Neuronal stem cell (in vitro differentiated cells): ENCODE measurements at regions not wholly inside any gene's neighbourhood (a gene's known extent, or its start where the extent isn't known, plus 50 kb on each side); places are given as distances from the start of the nearest gene placed in this dataset.

Experiments
- DNase-seq: peaks from one replicate; pipeline ENCODE4 v3.0.0-alpha.2; 2013; ENCODE audit warnings: low spot score
- H2AFZ ChIP-seq: one replicate; pipeline ENCODE4 v1.6.1; 2013; ENCODE audit warnings: mild to moderate bottlenecking, low read length, inconsistent platforms
- H2AK5ac ChIP-seq: 2 replicates; pipeline ENCODE4 v1.6.1; 2013; ENCODE audit warnings: low read depth, mild to moderate bottlenecking, inconsistent platforms, low read length, moderate library complexity, mixed read lengths
- H2BK120ac ChIP-seq: 2 replicates; pipeline ENCODE4 v1.6.1; 2013; ENCODE audit warnings: low read depth, mild to moderate bottlenecking, inconsistent platforms, low read length, moderate library complexity, mixed read lengths
- H2BK12ac ChIP-seq: one replicate; pipeline ENCODE4 v1.6.1; 2013; ENCODE audit warnings: low read length, inconsistent platforms
- H2BK15ac ChIP-seq: 2 replicates; pipeline ENCODE4 v1.6.1; 2013; ENCODE audit warnings: mild to moderate bottlenecking, low read length, inconsistent platforms, mixed read lengths
- H2BK5ac ChIP-seq: one replicate; pipeline ENCODE4 v1.6.1; 2013; ENCODE audit warnings: inconsistent platforms, mild to moderate bottlenecking, low read length, moderate library complexity
- H3K14ac ChIP-seq: one replicate; pipeline ENCODE4 v1.6.1; 2013; ENCODE audit warnings: low read length, inconsistent platforms
- H3K18ac ChIP-seq: 2 replicates; pipeline ENCODE4 v1.6.1; 2013; ENCODE audit warnings: low read length, inconsistent platforms
- H3K23ac ChIP-seq: 2 replicates; pipeline ENCODE4 v1.6.1; 2013; ENCODE audit warnings: low read depth, mild to moderate bottlenecking, mixed read lengths, low read length, inconsistent platforms; ENCODE audit not compliant: poor library complexity
- H3K27ac ChIP-seq: replicated peaks from 3 replicates; pipeline ENCODE4 v1.5.1; 2013; ENCODE audit warnings: low read length, inconsistent platforms
- H3K27me3 ChIP-seq, 3 experiments: 2 replicates each; pipeline ENCODE4 v1.6.1; 2013; ENCODE audit warnings: low read length in 3 of 3, mild to moderate bottlenecking in 2 of 3, inconsistent platforms in 1 of 3, low read depth in 1 of 3, mixed read lengths in 1 of 3, moderate library complexity in 1 of 3; ENCODE audit not compliant: control insufficient read depth in 3 of 3, insufficient read depth in 3 of 3
- H3K36me3 ChIP-seq, 2 donors: replicated peaks in 1 of 2; 2 replicates each; pipeline ENCODE4 v1.6.1; 2013; ENCODE audit warnings: low read length in 2 of 2; ENCODE audit not compliant: control insufficient read depth in 2 of 2, insufficient read depth in 2 of 2
- H3K4ac ChIP-seq: 2 replicates; pipeline ENCODE4 v1.6.1; 2013; ENCODE audit warnings: inconsistent platforms, mild to moderate bottlenecking, low read length, moderate library complexity
- H3K4me1 ChIP-seq, 2 donors: 1 replicate in 1 of 2; 2 replicates in 1 of 2; pipeline ENCODE4 v1.6.1; 2013; ENCODE audit warnings: low read length in 2 of 2, low read depth in 1 of 2; ENCODE audit not compliant: control insufficient read depth in 2 of 2, insufficient read depth in 1 of 2
- H3K4me2 ChIP-seq: one replicate; pipeline ENCODE4 v1.6.1; 2013; ENCODE audit warnings: mild to moderate bottlenecking, low read length, inconsistent platforms; ENCODE audit not compliant: insufficient read depth, poor library complexity, severe bottlenecking
- H3K4me3 ChIP-seq, 2 donors: 2 replicates each; pipeline ENCODE4 v1.5.1; 2013; ENCODE audit warnings: low read length in 2 of 2, mild to moderate bottlenecking in 2 of 2, inconsistent platforms in 1 of 2, moderate library complexity in 1 of 2
- H3K79me1 ChIP-seq: one replicate; pipeline ENCODE4 v1.6.1; 2013; ENCODE audit warnings: low read depth, mild to moderate bottlenecking, inconsistent platforms, low read length, moderate library complexity
- H3K9ac ChIP-seq: one replicate; pipeline ENCODE4 v1.6.1; 2013; ENCODE audit warnings: mild to moderate bottlenecking, low read depth, low read length, inconsistent platforms; ENCODE audit not compliant: poor library complexity
- H3K9me3 ChIP-seq, 2 donors: replicated peaks in 1 of 2; 2 replicates each; pipeline versions ENCODE3 to v1.6.1; 2013; ENCODE audit warnings: low read length in 2 of 2, mild to moderate bottlenecking in 2 of 2, inconsistent platforms in 1 of 2, low read depth in 1 of 2, mixed read lengths in 1 of 2, moderate library complexity in 1 of 2; ENCODE audit not compliant: control insufficient read depth in 2 of 2, insufficient read depth in 1 of 2
- H4K8ac ChIP-seq: one replicate; pipeline ENCODE4 v1.6.1; 2013; ENCODE audit warnings: low read depth, mild to moderate bottlenecking, inconsistent platforms, low read length, moderate library complexity
- H4K91ac ChIP-seq: one replicate; pipeline ENCODE4 v1.6.1; 2013; ENCODE audit warnings: low read length, low read depth, mild to moderate bottlenecking, inconsistent platforms; ENCODE audit not compliant: poor library complexity
- WGBS, 2 donors: extraction: QIAGEN DNeasy Blood & Tissue Kit; methylation state at CpG; one replicate each; pipeline ENCODE4 v1.1.7; 2013; ENCODE audit warnings: missing lambda C conversion rate in 2 of 2, mixed read lengths in 1 of 2; ENCODE audit not compliant: insufficient read length in 2 of 2, insufficient replicate concordance in 1 of 2; ENCODE audit errors: extremely low coverage in 2 of 2; 5-methylcytosine and 5-hydroxymethylcytosine counted together

DNA sequence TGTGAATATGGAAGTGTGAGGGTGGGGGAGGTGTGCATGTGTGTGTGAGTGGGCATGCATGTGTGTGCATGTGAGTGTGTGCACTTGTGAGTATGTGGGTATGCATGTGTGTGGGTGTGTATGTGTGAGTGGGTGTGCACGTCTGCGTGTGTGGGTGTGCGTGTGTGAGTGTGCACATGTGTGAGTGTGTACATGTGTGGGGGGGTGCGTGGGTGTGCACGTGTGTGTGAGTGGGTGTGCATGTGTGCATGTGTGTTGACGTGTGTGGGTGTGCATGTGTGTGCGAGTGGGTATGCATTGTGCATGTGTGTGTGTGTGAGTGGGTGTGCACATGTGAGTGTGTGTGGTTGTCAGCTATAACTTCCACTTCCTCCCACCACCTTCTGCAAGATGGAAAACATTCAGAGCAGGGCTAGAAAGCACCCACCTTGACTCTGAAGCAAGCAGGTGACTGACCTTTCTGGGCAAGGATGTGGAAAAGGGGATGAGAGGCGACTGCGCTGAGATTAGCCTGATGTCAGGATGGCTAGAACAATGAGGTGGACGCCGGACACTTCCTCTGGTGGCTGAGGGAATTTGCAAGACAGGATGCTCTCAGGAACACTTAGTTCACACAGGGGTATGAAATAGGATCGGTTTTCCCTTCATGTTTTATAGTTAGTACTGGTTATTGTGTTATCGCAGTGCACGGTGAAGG lies 103.6 kb downstream of the ACKR3 start:
- H2BK15ac ChIP-seq = no peak overlapping the region
- peaks cover 7 to 32% of the 10 kb centered on the region in 2 donors for H3K9me3 ChIP-seq
- DNase-seq = no peak
- no peaks in the 10 kb centered on the region for H3K36me3 ChIP-seq
- peak overlapping the region; percentile 47 for H3K9ac ChIP-seq
- no CpG with 5 or more reads among the region's 14 CpGs for whole genome bisulfite sequencing, 2 donors
- H3K27me3 ChIP-seq = no peaks in the 10 kb centered on the region
- no peak overlapping the region for H2BK5ac ChIP-seq
- no peak overlapping the region for H3K27ac ChIP-seq
- no peak overlapping the region for H3K23ac ChIP-seq
- peak overlapping the region; percentile 7 for H3K18ac ChIP-seq
- H4K8ac ChIP-seq = peak overlapping the region; percentile 77
- H2BK12ac ChIP-seq = no peak overlapping the region
- peaks cover 5 to 14% of the 10 kb centered on the region in 2 donors for H3K4me1 ChIP-seq
- H2AK5ac ChIP-seq = no peak overlapping the region
- H3K4ac ChIP-seq = no peak overlapping the region
- no peak overlapping the region for H2BK120ac ChIP-seq
- no peak overlapping the region for H4K91ac ChIP-seq
- H3K4me3 ChIP-seq = peak overlapping the region in 1 of 2 donors; percentile 43
- no peak overlapping the region for H2AFZ ChIP-seq
- no peak overlapping the region for H3K4me2 ChIP-seq
- no peaks in the 10 kb centered on the region for H3K79me1 ChIP-seq
- H3K14ac ChIP-seq = peak overlapping the region; percentile 65

DNA sequence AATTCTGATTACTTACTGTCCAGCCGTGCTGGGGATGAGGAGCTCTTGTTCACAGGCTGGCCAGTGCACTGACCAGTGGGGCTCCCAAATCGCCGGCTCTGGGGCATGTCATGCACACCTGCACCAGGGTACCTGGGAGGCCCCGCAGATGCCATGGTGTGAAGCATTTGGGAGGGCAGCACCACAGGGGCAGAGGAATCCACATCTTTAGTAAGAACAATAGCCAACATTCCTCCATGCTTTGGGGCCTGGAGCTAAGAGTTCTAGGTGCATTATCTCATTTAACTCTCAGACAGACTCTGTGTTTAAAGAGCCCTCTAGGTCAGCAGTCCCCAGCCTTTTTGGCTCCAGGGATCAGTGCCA lies 104.2 kb downstream of the ACKR3 start:
- Histone ChIP-seq H3K27me3 (no peaks in the 10 kb centered on the region), H3K18ac (no peak overlapping the region), H3K9ac (no peak overlapping the region), H3K4me3 (no peak overlapping the region), H2BK15ac (no peak overlapping the region), H2BK120ac (no peak overlapping the region), H4K8ac (no peak overlapping the region), H3K79me1 (no peaks in the 10 kb centered on the region), H3K4me2 (no peak overlapping the region), H3K4me1 (peaks cover 5 to 14% of the 10 kb centered on the region in 2 donors), H2AK5ac (no peak overlapping the region), H2BK5ac (no peak overlapping the region), H3K4ac (no peak overlapping the region), H2AFZ (no peak overlapping the region), H4K91ac (no peak overlapping the region), H3K23ac (no peak overlapping the region), H2BK12ac (no peak overlapping the region), H3K36me3 (no peaks in the 10 kb centered on the region), H3K27ac (no peak overlapping the region), H3K9me3 (peaks cover 7 to 32% of the 10 kb centered on the region in 2 donors), H3K14ac (no peak overlapping the region)
- no CpG with 5 or more reads among the region's 4 CpGs for WGBS, 2 donors
- no peak for DNase-seq

- Histone ChIP-seq H3K4me1 (peaks cover 5 to 14% of the 10 kb centered on the region in 2 donors), H2BK120ac (no peak overlapping the region), H2BK5ac (no peak overlapping the region), H3K9me3 (peaks cover 7 to 32% of the 10 kb centered on the region in 2 donors), H3K4ac (no peak overlapping the region), H2BK12ac (no peak overlapping the region), H2BK15ac (no peak overlapping the region), H3K4me3 (no peak overlapping the region), H4K8ac (no peak overlapping the region), H4K91ac (no peak overlapping the region), H3K79me1 (no peaks in the 10 kb centered on the region), H3K27ac (no peak overlapping the region), H3K9ac (no peak overlapping the region), H3K18ac (no peak overlapping the region), H3K4me2 (no peak overlapping the region), H3K27me3 (no peaks in the 10 kb centered on the region), H2AK5ac (no peak overlapping the region), H3K23ac (no peak overlapping the region), H2AFZ (no peak overlapping the region), H3K14ac (no peak overlapping the region), H3K36me3 (no peaks in the 10 kb centered on the region)
- no peak for DNase-seq
- WGBS, 2 donors = no CpG with 5 or more reads among the region's 7 CpGs
These were observed 104.6 kb downstream of the ACKR3 start for GRCh38 chr2:236674238-236674637.

DNA sequence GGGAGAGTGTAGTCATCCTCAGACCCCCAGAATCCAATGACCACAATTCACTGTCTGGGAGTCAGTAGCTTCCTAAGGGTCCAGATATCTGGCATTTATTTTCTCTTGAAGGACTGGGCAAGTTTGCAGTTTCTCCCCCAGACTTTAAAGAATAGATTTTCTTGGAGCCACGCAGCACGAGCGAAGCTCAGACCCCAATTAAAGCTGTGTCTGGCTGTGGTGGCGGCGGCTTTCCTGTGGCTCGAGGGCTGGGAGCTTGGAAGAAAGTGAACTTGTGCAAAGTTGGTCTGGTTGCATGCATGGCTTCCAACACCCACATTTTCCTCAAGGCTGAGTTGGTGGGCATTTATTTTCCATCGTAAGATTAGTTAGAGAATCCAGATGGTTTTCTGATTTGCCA lies 105.0 kb downstream of the ACKR3 start:
- Histone ChIP-seq H2BK12ac (no peak overlapping the region), H3K36me3 (no peaks in the 10 kb centered on the region), H3K4me3 (no peak overlapping the region), H3K9ac (no peak overlapping the region), H2AFZ (no peak overlapping the region), H2BK120ac (no peak overlapping the region), H2BK15ac (no peak overlapping the region), H3K14ac (no peak overlapping the region), H3K4me2 (no peak overlapping the region), H4K91ac (no peak overlapping the region), H3K27ac (no peak overlapping the region), H3K23ac (no peak overlapping the region), H4K8ac (no peak overlapping the region), H2AK5ac (no peak overlapping the region), H3K18ac (no peak overlapping the region), H3K79me1 (no peaks in the 10 kb centered on the region), H3K27me3 (no peaks in the 10 kb centered on the region), H3K4me1 (peaks cover 5 to 14% of the 10 kb centered on the region in 2 donors), H3K4ac (no peak overlapping the region), H2BK5ac (no peak overlapping the region), H3K9me3 (peaks cover 7 to 29% of the 10 kb centered on the region in 2 donors)
- DNase-seq = no peak
- WGBS, 2 donors = no CpG with 5 or more reads among the region's 7 CpGs
